ENCODE measurements at regions not wholly inside any gene's neighbourhood (a gene's known extent, or its start where the extent isn't known, plus 50 kb on each side); places are given as distances from the start of the nearest gene placed in this dataset.
A peak's percentile ranks its signal among the peaks of the same experiment; 100 is the strongest.
"Not testable (repeated sequence)": the region's sequence is repeated elsewhere in the genome, so short reads cannot be mapped to it uniquely, and the experiment has no call there.

- DNase-seq = no peak
These were observed 469.2 kb upstream of the PCDH20 start for GRCh38 chr13:61884830-61885229.

GRCh38 chr13:61880578-61881283 is 465.1 kb upstream of the PCDH20 start:
- DNase-seq = no peak

- not testable (repeated sequence) for DNase-seq
These were observed 462.9 kb upstream of the PCDH20 start for GRCh38 chr13:61878565-61878964.

GRCh38 chr13:61874970-61875579 is 459.4 kb upstream of the PCDH20 start:
- DNase-seq = no peak

- DNase-seq = no peak
These were observed 458.1 kb upstream of the PCDH20 start for GRCh38 chr13:61873717-61874116.

- no peak for DNase-seq
These were observed 441.5 kb upstream of the PCDH20 start for GRCh38 chr13:61857198-61857597.

- DNase-seq = no peak
These were observed 436.5 kb upstream of the PCDH20 start for GRCh38 chr13:61852116-61852619.

GRCh38 chr13:61850794-61851193 is 435.1 kb upstream of the PCDH20 start:
- no peak for DNase-seq

- no peak for DNase-seq
These were observed 422.9 kb upstream of the PCDH20 start for GRCh38 chr13:61838568-61838967.

- DNase-seq = no peak
These were observed 417.6 kb upstream of the PCDH20 start for GRCh38 chr13:61833228-61833627.

GRCh38 chr13:61831026-61831425 is 415.4 kb upstream of the PCDH20 start:
- DNase-seq = peak; percentile 20

- peak; percentile 19 for DNase-seq
These were observed 414.8 kb upstream of the PCDH20 start for GRCh38 chr13:61830475-61830874.

- no peak for DNase-seq
These were observed 408.5 kb upstream of the PCDH20 start for GRCh38 chr13:61824168-61824567.

GRCh38 chr13:61812286-61812685 is 396.6 kb upstream of the PCDH20 start:
- no peak for DNase-seq

GRCh38 chr13:61810065-61810464 is 394.4 kb upstream of the PCDH20 start:
- DNase-seq = no peak

GRCh38 chr13:61797397-61797796 is 381.7 kb upstream of the PCDH20 start:
- no peak for DNase-seq

- DNase-seq = no peak
These were observed 379.9 kb upstream of the PCDH20 start for GRCh38 chr13:61795580-61795979.

GRCh38 chr13:61779456-61779855 is 363.8 kb upstream of the PCDH20 start:
- DNase-seq = no peak

- no peak for DNase-seq
These were observed 362.9 kb upstream of the PCDH20 start for GRCh38 chr13:61778531-61778930.

- peak; percentile 22 for DNase-seq
These were observed 362.2 kb upstream of the PCDH20 start for GRCh38 chr13:61777899-61778298.

GRCh38 chr13:61777271-61777670 is 361.6 kb upstream of the PCDH20 start:
- peak; percentile 19 for DNase-seq

GRCh38 chr13:61774903-61775302 is 359.3 kb upstream of the PCDH20 start:
- DNase-seq = no peak

- no peak for DNase-seq
These were observed 355.0 kb upstream of the PCDH20 start for GRCh38 chr13:61770681-61771080.

- no peak for DNase-seq
These were observed 352.5 kb upstream of the PCDH20 start for GRCh38 chr13:61768175-61768574.

Data from hindlimb muscle (tissue), 1 donor.